Gastrocnemius medialis (tissue), 4 donors: ENCODE measurements at regions not wholly inside any gene's neighbourhood (a gene's known extent, or its start where the extent isn't known, plus 50 kb on each side); places are given as distances from the start of the nearest gene placed in this dataset.

ENCODE experiments used
- ATAC-seq, 2 donors: fragments of 150-250 bp; one replicate each; pipeline ENCODE4 v1.9.1; 2016
- DNase-seq, 2 donors: peaks; one replicate each; pipeline ENCODE4 v3.0.0-alpha.2; 2019
- H3K27ac ChIP-seq, 4 donors: fragments of 200-600 bp; sonication (generic); 1 replicate in 1 of 4; 2 replicates in 3 of 4; pipeline ENCODE4 v1.5.1; 2016 to 2018; ENCODE audit warnings: mild to moderate bottlenecking in 2 of 4, moderate library complexity in 1 of 4
- H3K27me3 ChIP-seq, 3 donors: fragments of 200-600 bp; sonication (generic) in 2 of 3; 1 replicate in 1 of 3; 2 replicates in 2 of 3; pipeline versions ENCODE4 v1.5.1 to v1.6.0; 2016 to 2019; ENCODE audit warnings: mild to moderate bottlenecking in 1 of 3, moderate library complexity in 1 of 3
- H3K36me3 ChIP-seq, 2 donors: fragments of 200-600 bp; sonication (generic) in 1 of 2; one replicate each; pipeline ENCODE4 v1.5.1; 2017 to 2018
- H3K4me1 ChIP-seq, 2 donors: fragments of 200-600 bp; sonication (generic) in 1 of 2; one replicate each; pipeline ENCODE4 v1.5.1; 2016 to 2017; ENCODE audit warnings: mild to moderate bottlenecking in 2 of 2
- H3K4me3 ChIP-seq, 4 donors: fragments of 200-600 bp; sonication (generic) in 3 of 4; 1 replicate in 1 of 4; 2 replicates in 3 of 4; pipeline ENCODE4 v1.5.1; 2016 to 2019; ENCODE audit warnings: mild to moderate bottlenecking in 2 of 4
- H3K9me3 ChIP-seq, 3 donors: fragments of 200-600 bp; sonication (generic) in 2 of 3; 1 replicate in 1 of 3; 2 replicates in 2 of 3; pipeline ENCODE4 v1.5.1; 2016 to 2019
- POLR2A ChIP-seq, 2 donors: fragments of 450-650 bp; IDR thresholded peaks; one replicate each; pipeline ENCODE4 v1.6.1; 2017; ENCODE audit warnings: antibody characterized with exemption in 2 of 2, mild to moderate bottlenecking in 2 of 2, moderate library complexity in 2 of 2
- in situ Hi-C, 4 donors: fragments of 200-750 bp; cut with MboI; loops; one replicate each; pipeline versions ENCODE4 v1.15.0 to v1.8.0; 2017; ENCODE audit warnings: low sequenced_read_pairs in 4 of 4
- intact Hi-C: fragments of 100-400 bp; cut with DNase I; formaldehyde crosslinking; loops from one replicate; pipeline ENCODE4 v1.15.1; 2023; ENCODE audit warnings: low total_unique reads
- TF ChIP-seq, protein P1 (sequence below), 5 experiments: fragments of 450-650 bp in 3 of 5; fragments of 200-600 bp in 2 of 5; sonication (generic) in 2 of 5; IDR thresholded peaks in 4 of 5; conservative IDR thresholded peaks in 1 of 5; 1 replicate in 4 of 5; 2 replicates in 1 of 5; pipeline ENCODE4 v1.5.1; 2016 to 2019; ENCODE audit warnings: antibody characterized with exemption in 5 of 5, mild to moderate bottlenecking in 3 of 5, moderate library complexity in 3 of 5

DNA sequence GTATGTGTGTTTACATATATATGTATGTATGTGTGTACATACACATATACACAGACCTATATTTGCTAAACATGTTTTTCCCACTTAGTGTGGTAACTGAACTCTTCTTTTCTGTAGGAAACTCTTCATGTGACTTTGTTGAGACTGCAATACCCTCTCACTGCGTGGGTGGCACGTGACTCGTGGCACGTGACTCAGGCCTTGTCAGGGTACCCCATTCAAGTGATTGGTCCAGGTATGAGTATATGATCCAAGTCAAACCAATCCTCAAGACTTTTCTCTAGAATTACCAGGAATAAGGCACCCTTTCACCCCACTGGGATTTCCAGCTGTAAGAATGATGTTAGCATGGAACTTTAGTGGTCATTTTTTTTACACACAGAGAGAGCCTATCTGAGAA lies 149.2 kb upstream of the KCNK2 start:
- Histone ChIP-seq H3K27ac (no peak overlapping the region), H3K9me3 (no peaks in the 10 kb centered on the region), H3K4me1 (no peaks in the 10 kb centered on the region), H3K4me3 (no peak overlapping the region), H3K36me3 (no peaks in the 10 kb centered on the region), H3K27me3 (no peaks in the 10 kb centered on the region)
- in situ Hi-C loops: no loop called here
- intact Hi-C loops: no loop called here
- TF ChIP-seq, protein P1, sequence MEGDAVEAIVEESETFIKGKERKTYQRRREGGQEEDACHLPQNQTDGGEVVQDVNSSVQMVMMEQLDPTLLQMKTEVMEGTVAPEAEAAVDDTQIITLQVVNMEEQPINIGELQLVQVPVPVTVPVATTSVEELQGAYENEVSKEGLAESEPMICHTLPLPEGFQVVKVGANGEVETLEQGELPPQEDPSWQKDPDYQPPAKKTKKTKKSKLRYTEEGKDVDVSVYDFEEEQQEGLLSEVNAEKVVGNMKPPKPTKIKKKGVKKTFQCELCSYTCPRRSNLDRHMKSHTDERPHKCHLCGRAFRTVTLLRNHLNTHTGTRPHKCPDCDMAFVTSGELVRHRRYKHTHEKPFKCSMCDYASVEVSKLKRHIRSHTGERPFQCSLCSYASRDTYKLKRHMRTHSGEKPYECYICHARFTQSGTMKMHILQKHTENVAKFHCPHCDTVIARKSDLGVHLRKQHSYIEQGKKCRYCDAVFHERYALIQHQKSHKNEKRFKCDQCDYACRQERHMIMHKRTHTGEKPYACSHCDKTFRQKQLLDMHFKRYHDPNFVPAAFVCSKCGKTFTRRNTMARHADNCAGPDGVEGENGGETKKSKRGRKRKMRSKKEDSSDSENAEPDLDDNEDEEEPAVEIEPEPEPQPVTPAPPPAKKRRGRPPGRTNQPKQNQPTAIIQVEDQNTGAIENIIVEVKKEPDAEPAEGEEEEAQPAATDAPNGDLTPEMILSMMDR (IDR thresholded peaks at IDR 0.05 in 4 of 5, conservative IDR thresholded peaks at IDR 0.05 in 1 of 5): no peak
- no peak for TF ChIP-seq POLR2A (IDR thresholded peaks at IDR 0.05)
- ATAC-seq: no peak
- DNase-seq: no peak

DNA sequence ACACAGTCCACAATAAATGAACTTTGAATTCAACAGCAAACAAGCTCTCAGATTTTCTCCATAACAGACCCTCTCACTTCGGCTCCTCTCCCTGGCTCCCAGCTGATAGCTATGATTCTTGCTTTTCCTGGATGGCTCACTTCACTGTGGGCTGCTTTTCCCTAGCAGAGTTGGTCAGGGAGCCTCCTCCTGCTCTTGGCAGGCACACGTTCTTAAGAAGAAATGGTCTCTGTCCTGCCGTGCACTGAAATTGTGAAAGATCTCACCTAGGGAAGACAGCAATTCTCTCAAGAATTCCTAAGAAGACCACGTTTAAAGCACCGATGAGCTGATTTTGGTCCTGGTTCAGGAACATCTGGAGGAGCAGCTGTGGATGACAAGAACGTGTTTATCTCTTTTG lies 148.5 kb upstream of the KCNK2 start:
- Histone ChIP-seq H3K27me3 (no peaks in the 10 kb centered on the region), H3K36me3 (no peaks in the 10 kb centered on the region), H3K9me3 (no peaks in the 10 kb centered on the region), H3K4me1 (no peaks in the 10 kb centered on the region), H3K4me3 (no peak overlapping the region), H3K27ac (no peak overlapping the region)
- intact Hi-C loops (no loop called here), in situ Hi-C loops (no loop called here)
- DNase-seq (no peak), ATAC-seq (no peak)
- TF ChIP-seq, protein P1 (IDR thresholded peaks at IDR 0.05 in 4 of 5, conservative IDR thresholded peaks at IDR 0.05 in 1 of 5): no peak
- no peak for TF ChIP-seq POLR2A (IDR thresholded peaks at IDR 0.05)

DNA sequence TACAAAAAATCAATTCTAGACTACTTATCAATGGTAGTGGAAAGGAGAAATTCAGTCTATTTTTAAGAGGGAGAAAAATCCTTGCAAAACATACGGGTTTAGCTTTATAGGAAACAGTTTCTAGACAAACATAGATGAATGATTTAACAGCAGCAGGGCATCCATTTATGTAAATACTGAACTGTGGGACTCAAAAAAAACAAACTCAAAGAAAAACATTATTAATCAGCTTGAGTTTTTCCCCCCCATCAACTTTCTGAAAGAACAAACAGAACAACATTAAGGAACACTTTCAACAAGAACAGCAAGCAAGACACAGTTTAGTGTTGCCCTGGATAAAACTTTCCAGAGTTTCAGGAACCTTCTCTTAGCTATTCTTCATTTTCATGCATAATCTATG lies 147.3 kb upstream of the KCNK2 start:
- no peak for DNase-seq
- in situ Hi-C loops: no loop called here
- Histone ChIP-seq H3K36me3 (no peaks in the 10 kb centered on the region), H3K4me3 (no peak overlapping the region), H3K27me3 (no peaks in the 10 kb centered on the region), H3K27ac (no peak overlapping the region), H3K9me3 (no peaks in the 10 kb centered on the region), H3K4me1 (no peaks in the 10 kb centered on the region)
- intact Hi-C loops: no loop called here
- TF ChIP-seq, protein P1 (IDR thresholded peaks at IDR 0.05 in 4 of 5, conservative IDR thresholded peaks at IDR 0.05 in 1 of 5): no peak
- no peak for TF ChIP-seq POLR2A (IDR thresholded peaks at IDR 0.05)
- no peak for ATAC-seq

- no peak for ATAC-seq
- no peak for TF ChIP-seq POLR2A (IDR thresholded peaks at IDR 0.05)
- TF ChIP-seq, protein P1 (IDR thresholded peaks at IDR 0.05 in 4 of 5, conservative IDR thresholded peaks at IDR 0.05 in 1 of 5): no peak
- intact Hi-C loops: no loop called here
These were observed 143.4 kb upstream of the KCNK2 start for GRCh38 chr1:214939180-214939579.

DNA sequence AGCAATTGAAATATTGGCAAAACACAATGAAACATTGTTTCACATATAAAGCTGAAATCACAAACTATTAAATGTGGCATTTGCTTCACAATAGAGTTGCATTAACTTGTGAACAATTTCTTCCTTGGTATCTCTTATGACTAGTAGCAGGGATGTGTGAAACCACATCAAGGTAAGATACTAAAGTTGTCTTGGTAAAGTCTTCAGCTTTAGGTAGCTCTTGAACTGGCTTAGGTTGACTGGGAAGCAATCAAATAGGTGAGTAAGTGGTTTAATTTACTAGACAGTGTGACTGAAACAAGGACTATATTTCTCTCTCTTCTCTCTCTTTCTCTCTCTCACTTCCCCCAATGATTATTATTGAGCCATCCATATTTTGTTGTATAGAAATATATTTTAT lies 141.5 kb upstream of the KCNK2 start:
- no peak overlapping the region for H3K4me3 ChIP-seq
- no peak for ATAC-seq
- H3K27ac ChIP-seq: no peak overlapping the region
- no peaks in the 10 kb centered on the region for H3K9me3 ChIP-seq
- no peaks in the 10 kb centered on the region for H3K4me1 ChIP-seq
- in situ Hi-C loops: no loop called here
- intact Hi-C loops: no loop called here
- H3K27me3 ChIP-seq: no peaks in the 10 kb centered on the region
- TF ChIP-seq, protein P1 (IDR thresholded peaks at IDR 0.05 in 4 of 5, conservative IDR thresholded peaks at IDR 0.05 in 1 of 5): no peak
- TF ChIP-seq POLR2A (IDR thresholded peaks at IDR 0.05): no peak
- no peak for DNase-seq
- no peaks in the 10 kb centered on the region for H3K36me3 ChIP-seq

More at GRCh38 chr1:214939180-214939579, 143.4 kb upstream of the KCNK2 start:
- no peak overlapping the region for H3K27ac ChIP-seq
- H3K4me1 ChIP-seq: no peaks in the 10 kb centered on the region
- in situ Hi-C loops: no loop called here
- no peaks in the 10 kb centered on the region for H3K27me3 ChIP-seq
- no peak for DNase-seq
- H3K9me3 ChIP-seq: no peaks in the 10 kb centered on the region
- no peaks in the 10 kb centered on the region for H3K36me3 ChIP-seq
- H3K4me3 ChIP-seq: no peak overlapping the region
